ENCODE measurements at regions not wholly inside any gene's neighbourhood (a gene's known extent, or its start where the extent isn't known, plus 50 kb on each side); places are given as distances from the start of the nearest gene placed in this dataset.

DNA sequence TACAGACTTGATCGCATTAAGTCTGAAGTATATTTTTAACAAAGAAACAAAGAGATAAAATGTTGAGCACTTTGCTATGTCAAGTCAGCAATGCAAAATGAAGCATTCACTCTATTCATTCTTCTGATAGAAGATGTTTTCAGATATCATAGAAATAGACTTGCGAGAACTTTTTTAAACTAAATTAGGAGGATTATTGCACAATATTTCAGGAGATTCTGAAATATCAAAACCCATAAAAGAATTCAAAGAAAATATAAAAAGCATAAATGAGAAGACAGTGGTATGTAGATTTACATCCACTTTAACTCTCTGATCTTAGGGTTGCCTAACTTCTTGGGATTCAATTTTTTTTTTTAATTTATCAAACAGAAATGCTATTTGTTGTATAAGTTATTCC, 81.1 kb upstream of the PABPC4L start:
- TF ChIP-seq, protein P1, sequence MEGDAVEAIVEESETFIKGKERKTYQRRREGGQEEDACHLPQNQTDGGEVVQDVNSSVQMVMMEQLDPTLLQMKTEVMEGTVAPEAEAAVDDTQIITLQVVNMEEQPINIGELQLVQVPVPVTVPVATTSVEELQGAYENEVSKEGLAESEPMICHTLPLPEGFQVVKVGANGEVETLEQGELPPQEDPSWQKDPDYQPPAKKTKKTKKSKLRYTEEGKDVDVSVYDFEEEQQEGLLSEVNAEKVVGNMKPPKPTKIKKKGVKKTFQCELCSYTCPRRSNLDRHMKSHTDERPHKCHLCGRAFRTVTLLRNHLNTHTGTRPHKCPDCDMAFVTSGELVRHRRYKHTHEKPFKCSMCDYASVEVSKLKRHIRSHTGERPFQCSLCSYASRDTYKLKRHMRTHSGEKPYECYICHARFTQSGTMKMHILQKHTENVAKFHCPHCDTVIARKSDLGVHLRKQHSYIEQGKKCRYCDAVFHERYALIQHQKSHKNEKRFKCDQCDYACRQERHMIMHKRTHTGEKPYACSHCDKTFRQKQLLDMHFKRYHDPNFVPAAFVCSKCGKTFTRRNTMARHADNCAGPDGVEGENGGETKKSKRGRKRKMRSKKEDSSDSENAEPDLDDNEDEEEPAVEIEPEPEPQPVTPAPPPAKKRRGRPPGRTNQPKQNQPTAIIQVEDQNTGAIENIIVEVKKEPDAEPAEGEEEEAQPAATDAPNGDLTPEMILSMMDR (IDR thresholded peaks at IDR 0.05; ENCODE audit: insufficient read depth, low read length, poor library complexity, severe bottlenecking), result no peak
- no peak for TF ChIP-seq EZH2phosphoT487 (conservative IDR thresholded peaks at IDR 0.05; ENCODE audit: low read length)

Measured in SU-DHL-6 (cell line).